GM10248 (cell line): ENCODE measurements at regions not wholly inside any gene's neighbourhood (a gene's known extent, or its start where the extent isn't known, plus 50 kb on each side); places are given as distances from the start of the nearest gene placed in this dataset.

ENCODE experiments used
- CTCF ChIA-PET: fragments of 300-600 bp; sonication (Branson Sonifier 250); formaldehyde crosslinking; extraction: SDS; loops from one replicate; lab custom pipeline; 2021; ENCODE audit warnings: antibody characterized with exemption; lab: Yijun Ruan, JAX
- POLR2A ChIA-PET: fragments of 350-650 bp; sonication (Branson Sonifier 250); formaldehyde crosslinking; extraction: SDS; loops from one replicate; lab custom pipeline; 2020; ENCODE audit warnings: antibody characterized with exemption; lab: Yijun Ruan, JAX
- DNase-seq: peaks from one replicate; pipeline ENCODE4 v3.0.0; 2012; ENCODE audit errors: extremely low spot score
- TF ChIP-seq, protein P1 (sequence below): IDR thresholded peaks from 2 replicates; pipeline ENCODE4 v1.5.1; 2012; ENCODE audit warnings: mild to moderate bottlenecking, low read depth; ENCODE audit errors: extremely low read depth, missing control alignments, control extremely low read depth

DNA sequence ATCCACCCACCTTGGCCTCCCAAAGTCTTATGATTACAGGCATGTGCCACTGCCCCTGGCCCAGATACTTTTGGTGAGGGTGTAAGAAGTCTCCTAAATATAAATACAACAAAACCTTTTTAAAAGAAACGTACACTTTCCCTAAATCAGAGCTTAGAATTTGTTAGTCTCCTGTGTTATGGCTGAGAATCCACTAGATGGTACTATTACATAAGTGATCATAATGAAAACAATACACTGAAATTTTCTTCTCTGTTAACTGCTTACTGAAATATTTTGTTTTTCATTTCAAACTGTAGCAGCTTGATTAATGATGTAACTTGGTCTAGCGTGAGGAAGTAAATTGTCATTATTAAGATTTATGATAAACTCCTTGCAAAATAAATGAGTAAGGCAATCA lies 74.8 kb upstream of the FAM98A start:
- ChIA-PET CTCF (interaction anchor here (0.9 to 1.5 kb wide), 9 partner anchors 10 to 1754 kb away, joined by 3 to 7 read pairs (median 3); no protein-coding TSS in a partner anchor), POLR2A (no interaction called here)
- TF ChIP-seq, protein P1, sequence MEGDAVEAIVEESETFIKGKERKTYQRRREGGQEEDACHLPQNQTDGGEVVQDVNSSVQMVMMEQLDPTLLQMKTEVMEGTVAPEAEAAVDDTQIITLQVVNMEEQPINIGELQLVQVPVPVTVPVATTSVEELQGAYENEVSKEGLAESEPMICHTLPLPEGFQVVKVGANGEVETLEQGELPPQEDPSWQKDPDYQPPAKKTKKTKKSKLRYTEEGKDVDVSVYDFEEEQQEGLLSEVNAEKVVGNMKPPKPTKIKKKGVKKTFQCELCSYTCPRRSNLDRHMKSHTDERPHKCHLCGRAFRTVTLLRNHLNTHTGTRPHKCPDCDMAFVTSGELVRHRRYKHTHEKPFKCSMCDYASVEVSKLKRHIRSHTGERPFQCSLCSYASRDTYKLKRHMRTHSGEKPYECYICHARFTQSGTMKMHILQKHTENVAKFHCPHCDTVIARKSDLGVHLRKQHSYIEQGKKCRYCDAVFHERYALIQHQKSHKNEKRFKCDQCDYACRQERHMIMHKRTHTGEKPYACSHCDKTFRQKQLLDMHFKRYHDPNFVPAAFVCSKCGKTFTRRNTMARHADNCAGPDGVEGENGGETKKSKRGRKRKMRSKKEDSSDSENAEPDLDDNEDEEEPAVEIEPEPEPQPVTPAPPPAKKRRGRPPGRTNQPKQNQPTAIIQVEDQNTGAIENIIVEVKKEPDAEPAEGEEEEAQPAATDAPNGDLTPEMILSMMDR = peak; percentile 30
- no peak for DNase-seq

DNA sequence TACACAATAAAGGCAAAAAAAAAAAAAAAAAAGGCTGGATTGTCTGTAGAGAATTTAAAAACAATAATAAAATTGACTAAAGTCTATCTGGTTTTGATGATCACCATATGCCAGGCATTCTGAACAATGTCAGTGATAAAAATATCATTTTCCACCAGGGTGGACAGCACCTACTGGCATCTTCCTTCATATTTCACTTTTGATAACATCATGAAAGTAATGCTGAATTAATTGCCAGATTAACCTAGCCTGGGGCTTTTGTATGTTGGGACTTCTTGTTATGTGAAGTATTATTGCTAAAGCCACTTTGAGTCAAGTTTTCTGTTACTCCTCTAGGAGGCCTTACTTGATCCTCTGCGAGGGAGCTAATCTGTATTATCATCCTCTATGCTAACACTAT lies 73.8 kb upstream of the FAM98A start:
- CTCF ChIA-PET = interaction anchor here (1.2 to 1.5 kb wide), 2 partner anchors 1738 to 1739 kb away, joined by 5 to 7 read pairs; no protein-coding TSS in a partner anchor
- no peak for DNase-seq
- TF ChIP-seq, protein P1 = no peak
- POLR2A ChIA-PET = no interaction called here

DNA sequence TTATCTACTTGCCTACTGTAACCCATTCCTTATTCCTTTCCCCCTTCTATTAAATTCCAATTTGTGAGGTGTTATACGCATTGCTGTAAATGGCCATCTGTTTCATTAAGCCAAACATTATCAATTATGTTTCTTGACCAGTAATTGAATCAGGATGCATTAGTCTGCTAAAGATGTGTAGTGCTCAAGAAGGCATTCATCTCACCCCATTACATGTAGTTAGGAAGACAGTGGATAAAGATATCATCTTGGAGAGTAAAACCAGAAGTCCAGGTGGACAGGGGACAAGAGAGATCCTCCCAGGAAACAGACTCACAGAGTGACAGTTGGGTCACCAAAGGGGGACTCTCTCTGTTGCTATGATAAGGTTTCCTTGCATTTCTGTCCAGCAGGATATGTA lies 73.3 kb upstream of the FAM98A start:
- TF ChIP-seq, protein P1 = no peak
- no peak for DNase-seq
- ChIA-PET POLR2A (no interaction called here), CTCF (no interaction called here)

DNA sequence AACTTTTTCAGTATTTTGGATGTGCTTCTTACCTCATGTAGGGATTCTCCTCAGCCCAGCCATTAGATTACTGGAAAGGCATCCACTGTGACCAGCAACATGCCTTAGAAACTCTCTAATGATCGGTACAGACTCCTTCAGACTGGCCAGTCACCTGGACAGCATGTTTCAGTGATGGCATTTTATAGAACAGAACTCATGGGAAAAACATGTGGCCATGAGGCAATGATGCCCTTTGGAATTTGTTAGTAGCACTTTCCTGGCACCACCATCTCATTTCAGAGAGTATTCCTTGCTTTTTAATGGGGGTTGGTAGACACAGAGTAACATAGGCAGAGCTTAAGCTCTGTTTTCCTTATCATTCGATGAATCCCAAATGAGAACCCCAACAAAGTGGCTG lies 72.1 kb upstream of the FAM98A start:
- ChIA-PET CTCF (no interaction called here), POLR2A (no interaction called here)
- DNase-seq = no peak
- TF ChIP-seq, protein P1 = no peak

DNA sequence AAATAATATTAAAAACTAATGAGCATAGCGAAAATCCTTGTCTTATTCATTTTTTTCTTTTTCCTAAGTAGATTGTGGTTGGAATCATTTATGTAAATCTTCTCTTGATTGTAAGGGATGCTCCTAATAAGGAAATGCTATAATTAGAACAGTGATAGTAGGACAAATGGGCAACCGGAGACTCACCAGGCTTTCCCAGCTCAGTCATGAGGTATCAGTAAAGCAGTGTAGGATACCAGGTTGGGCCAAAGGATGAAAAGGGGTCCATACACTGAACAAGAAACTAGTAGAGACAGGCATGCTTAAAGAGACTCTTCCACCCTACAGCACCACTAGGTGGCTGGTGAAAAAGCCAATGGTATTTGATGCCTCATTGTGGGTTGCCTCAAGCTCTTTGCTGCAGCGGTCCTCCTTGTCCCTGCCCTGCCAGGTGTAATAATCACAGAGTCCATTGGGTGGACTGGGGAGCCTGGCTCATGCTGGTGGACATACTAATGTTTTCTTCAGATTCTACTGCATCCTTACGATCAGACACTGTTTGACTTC lies 71.4 kb upstream of the FAM98A start:
- CTCF ChIA-PET = no interaction called here
- POLR2A ChIA-PET = no interaction called here
- TF ChIP-seq, protein P1 = no peak
- DNase-seq = no peak

DNA sequence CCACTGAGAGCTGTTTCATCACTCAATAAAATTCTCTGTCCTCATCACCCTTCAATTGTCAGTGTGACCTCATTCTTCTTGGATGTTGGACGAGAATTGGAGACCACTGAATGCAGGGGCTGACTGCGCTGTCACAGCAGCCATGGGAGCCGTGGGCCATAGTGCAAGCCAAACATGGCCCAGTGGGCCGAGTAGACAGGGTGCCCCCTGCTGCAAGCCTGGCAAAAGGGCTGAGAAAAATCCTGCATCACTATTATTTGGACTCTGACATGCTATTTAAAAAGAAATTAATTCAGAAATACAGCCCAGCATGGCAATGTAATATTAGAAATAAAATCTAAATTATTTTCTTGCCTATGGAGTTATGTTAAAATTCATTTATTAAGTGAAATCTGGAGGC lies 67.8 kb upstream of the FAM98A start:
- POLR2A ChIA-PET = no interaction called here

More for the DNA sequence above, 67.8 kb upstream of the FAM98A start:
- CTCF ChIA-PET = no interaction called here
- DNase-seq = no peak
- TF ChIP-seq, protein P1 = no peak
